ENCODE measurements at regions not wholly inside any gene's neighbourhood (a gene's known extent, or its start where the extent isn't known, plus 50 kb on each side); places are given as distances from the start of the nearest gene placed in this dataset.

DNA sequence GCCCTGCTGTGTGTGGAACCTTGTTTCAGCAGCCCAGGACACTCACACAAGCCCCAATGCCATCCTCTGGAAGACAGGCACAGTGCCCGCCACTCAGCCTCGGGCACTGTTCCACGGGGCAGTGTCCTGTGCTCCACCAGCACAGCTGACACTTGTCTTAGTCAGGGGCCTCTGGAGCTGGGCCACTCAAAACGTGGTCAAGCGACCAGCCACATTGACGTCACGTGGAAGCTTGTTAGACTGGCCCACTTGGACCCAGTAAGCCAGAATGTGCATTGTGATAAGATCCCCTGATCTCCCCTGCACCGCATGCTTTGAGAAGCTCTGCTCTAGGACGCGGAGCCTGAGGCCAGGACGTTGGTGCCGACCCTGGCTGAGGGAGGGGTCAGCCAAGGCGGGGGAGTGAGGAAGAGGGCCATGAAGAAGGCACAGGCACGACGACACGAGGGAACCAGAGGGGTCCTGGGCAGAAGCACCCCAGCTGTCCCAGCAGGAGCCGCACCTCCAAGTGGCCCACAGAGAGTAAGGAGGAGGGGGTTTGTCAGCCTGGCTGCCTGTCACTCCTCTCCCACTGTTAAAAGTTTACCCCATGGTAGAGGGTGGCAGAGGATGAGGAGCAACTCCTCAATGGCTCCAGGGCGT, 64.6 kb downstream of the LINC01488 start:
- ChIA-PET CTCF (no interaction called here), POLR2A (no interaction called here)
- TF ChIP-seq, protein P1, sequence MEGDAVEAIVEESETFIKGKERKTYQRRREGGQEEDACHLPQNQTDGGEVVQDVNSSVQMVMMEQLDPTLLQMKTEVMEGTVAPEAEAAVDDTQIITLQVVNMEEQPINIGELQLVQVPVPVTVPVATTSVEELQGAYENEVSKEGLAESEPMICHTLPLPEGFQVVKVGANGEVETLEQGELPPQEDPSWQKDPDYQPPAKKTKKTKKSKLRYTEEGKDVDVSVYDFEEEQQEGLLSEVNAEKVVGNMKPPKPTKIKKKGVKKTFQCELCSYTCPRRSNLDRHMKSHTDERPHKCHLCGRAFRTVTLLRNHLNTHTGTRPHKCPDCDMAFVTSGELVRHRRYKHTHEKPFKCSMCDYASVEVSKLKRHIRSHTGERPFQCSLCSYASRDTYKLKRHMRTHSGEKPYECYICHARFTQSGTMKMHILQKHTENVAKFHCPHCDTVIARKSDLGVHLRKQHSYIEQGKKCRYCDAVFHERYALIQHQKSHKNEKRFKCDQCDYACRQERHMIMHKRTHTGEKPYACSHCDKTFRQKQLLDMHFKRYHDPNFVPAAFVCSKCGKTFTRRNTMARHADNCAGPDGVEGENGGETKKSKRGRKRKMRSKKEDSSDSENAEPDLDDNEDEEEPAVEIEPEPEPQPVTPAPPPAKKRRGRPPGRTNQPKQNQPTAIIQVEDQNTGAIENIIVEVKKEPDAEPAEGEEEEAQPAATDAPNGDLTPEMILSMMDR (IDR thresholded peaks at IDR 0.05; ENCODE audit: control extremely low read depth, extremely low read depth, low read depth, missing control alignments) = no peak
- DNase-seq (ENCODE audit: extremely low spot score) = no peak

DNA sequence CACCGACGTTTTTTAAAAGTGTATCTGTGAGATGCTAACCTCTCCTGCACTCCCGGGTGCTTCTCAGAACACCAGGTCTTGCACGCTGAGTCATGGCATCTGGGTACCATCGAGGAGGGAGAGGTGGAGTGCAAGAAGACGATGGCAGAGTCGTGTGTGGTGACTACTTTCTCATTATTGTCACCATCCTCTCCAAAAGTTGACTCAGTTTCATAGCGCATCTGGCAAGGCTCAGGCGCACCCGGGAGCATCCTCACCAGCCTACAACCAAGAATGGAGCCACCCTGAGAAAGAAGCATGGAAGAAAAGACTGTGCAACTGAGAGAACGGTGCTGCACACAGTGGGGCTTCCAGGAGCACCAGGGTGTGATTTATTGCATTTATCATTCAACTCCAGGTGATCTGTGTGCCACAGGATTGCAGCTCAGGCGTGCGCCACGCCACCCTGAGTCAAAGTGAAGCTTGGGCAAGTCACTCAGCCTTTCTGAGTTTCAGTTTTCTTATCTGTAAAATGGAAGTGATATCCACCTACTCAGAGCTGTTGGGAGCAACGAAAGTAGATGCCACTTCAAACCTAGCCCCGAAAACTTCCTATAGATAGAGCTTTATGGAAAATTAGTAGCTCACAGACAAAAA, 65.4 kb downstream of the LINC01488 start:
- ChIA-PET CTCF (no interaction called here), POLR2A (no interaction called here)
- peak; percentile 64 for DNase-seq (ENCODE audit: extremely low spot score)

DNA sequence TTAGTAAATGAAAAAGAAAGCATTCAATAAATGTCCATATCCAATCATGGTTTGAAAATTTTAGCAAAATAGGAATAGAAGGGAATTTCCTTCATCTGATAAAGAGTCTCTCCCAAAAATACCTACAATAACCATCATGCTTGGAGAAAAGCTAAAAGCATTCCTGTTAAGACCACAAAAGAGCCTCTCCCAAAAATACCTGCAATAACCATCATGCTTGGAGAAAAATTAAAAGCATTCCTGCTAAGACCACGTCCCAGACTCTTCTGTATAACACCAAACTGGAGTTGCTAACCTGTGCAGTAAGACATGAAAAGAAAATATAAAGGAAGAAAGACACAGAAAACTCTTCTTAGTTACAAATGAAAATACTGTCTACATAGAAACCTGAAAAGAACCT, 69.4 kb downstream of the LINC01488 start:
- TF ChIP-seq, protein P1 (IDR thresholded peaks at IDR 0.05; ENCODE audit: control extremely low read depth, extremely low read depth, low read depth, missing control alignments) = no peak
- no peak for DNase-seq (ENCODE audit: extremely low spot score)
- ChIA-PET POLR2A (no interaction called here), CTCF (no interaction called here)

More for the DNA sequence above, 65.4 kb downstream of the LINC01488 start:
- TF ChIP-seq, protein P1 (IDR thresholded peaks at IDR 0.05; ENCODE audit: control extremely low read depth, extremely low read depth, low read depth, missing control alignments) = no peak

DNA sequence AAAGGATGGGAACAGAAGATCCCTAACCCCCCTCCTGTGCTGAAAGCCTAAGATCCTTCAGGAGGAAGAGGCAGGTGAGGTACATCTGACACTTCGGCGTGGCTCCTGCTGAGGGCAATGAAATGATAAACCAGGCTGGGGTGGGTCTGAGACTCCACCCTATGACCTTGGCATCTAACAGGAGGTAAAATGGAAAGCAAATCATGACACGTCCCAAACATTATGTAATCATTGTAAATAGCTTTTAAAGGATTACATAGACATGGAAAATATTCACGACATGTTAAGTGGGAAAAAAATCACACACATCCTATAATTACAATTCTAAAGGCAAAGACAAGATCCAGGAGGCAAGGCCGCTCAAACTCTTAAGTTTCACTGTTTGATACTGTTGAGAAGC, 70.5 kb downstream of the LINC01488 start:
- DNase-seq (ENCODE audit: extremely low spot score) = no peak
- POLR2A ChIA-PET = no interaction called here
- TF ChIP-seq, protein P1 (IDR thresholded peaks at IDR 0.05; ENCODE audit: control extremely low read depth, extremely low read depth, low read depth, missing control alignments) = no peak
- CTCF ChIA-PET = no interaction called here

DNA sequence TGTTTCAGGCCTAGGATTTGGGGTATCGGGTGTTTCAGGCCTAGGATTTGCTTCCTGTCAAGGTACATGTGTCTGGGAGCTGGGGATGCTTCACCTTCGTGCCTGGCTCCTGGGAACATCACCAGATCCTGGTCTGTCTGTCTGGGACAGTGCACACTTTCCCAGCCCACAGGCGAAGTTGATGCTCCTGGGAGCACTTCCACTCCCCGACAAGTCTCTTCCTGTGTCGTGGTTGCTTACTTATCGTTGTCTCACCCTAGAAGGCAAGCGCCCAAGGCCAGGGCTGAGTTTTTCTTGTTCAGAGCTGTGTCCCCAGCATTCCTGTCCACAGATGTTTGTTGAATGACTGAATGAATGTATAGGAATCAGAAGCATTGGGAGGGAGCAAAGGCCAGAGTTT, 71.5 kb downstream of the LINC01488 start:
- ChIA-PET POLR2A (no interaction called here), CTCF (no interaction called here)
- TF ChIP-seq, protein P1 (IDR thresholded peaks at IDR 0.05; ENCODE audit: control extremely low read depth, extremely low read depth, low read depth, missing control alignments) = no peak
- no peak for DNase-seq (ENCODE audit: extremely low spot score)

DNA sequence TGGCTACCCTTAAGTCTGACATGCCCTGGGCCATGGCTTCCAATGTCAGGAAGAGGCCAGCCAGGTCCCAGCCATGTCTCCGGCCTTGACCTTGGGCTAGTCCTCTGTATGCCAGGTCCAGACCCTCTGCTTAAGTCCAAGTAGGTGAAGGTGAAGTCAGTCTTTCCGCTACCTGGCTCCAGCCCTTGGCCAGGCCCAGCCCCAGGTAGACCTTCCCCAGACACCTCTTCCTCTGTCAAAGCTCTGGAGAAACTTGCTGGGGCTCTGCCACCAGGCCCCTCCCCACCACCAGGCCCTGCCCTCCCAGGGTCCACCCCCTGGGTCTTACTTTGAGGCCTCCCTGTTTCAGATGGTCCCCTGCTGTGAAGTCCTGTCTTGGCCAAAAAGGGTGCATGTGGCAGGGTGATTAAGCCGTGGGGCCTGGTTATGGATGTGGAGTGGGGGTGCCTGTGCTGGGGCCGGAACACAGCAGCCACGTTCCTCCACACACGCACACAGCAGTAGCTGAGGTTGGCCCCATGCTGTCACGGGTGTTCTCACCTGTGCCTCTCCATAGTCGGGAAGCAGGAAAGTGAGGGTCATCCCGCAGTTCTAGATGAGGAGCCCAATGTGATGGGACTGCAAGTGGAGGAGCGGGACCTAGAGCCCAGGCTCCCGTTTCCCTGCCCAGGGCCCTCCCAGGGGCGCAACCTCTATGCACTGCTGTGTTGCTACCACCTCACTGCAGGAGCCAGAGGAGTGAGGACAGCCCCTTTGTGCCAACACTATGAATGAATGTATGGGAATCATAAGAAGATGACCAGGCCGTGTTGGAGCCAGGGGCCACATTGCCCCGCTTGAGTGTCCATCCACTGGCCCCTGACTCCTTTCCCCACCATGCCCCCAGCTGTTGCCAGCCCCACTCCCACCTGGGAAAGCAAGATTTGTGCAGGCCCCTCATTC, 72.2 kb downstream of the LINC01488 start:
- DNase-seq (ENCODE audit: extremely low spot score) = no peak
- ChIA-PET CTCF (no interaction called here), POLR2A (no interaction called here)
- TF ChIP-seq, protein P1 (IDR thresholded peaks at IDR 0.05; ENCODE audit: control extremely low read depth, extremely low read depth, low read depth, missing control alignments) = no peak
